ENCODE measurements at regions not wholly inside any gene's neighbourhood (a gene's known extent, or its start where the extent isn't known, plus 50 kb on each side); places are given as distances from the start of the nearest gene placed in this dataset.
A peak's percentile ranks its signal among the peaks of the same experiment; 100 is the strongest.

DNA sequence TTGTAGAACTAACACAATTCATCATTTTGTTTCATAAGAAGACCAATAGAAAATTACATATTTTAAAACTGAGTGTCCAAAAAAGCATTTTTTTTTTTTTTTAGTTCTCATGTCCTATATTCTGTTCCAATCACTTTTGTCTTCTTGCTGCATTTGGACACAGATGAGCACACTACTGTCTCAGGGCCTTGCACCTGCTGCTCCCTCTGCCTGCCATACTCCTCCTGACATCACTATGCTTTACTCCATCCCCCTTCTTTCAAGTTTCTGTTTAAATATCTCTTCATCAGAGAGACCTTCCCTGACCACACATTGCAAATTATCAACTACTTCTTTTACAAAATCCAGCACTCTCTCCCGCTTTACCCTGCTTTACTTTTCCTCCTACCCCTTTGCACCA lies 230.7 kb upstream of the GK2 start:
- no peak for ATAC-seq

DNA sequence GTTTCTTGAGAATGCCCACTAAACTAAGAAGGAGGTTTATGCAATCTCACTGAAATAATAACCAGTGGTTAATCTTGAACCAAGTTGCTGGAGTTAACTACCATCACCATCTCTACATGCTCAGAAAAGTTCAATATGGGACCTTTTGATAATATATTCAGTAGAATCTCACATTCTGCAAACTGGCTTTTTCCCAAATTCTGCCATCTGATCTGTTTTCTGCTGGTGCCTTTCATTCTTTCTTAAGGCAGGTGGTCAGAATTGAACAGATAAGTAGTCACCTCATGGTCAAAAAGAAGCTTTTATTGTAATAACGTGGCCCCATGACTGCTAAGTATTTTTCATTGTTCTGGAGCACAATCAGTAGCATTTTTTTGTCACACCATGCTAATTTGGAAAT lies 229.0 kb upstream of the GK2 start:
- Histone ChIP-seq H3K27ac (no peak overlapping the region), H3K9me3 (no peaks in the 10 kb centered on the region), H3K27me3 (no peaks in the 10 kb centered on the region), H3K4me1 (no peaks in the 10 kb centered on the region), H3K36me3 (no peaks in the 10 kb centered on the region), H3K4me3 (no peak overlapping the region)
- TF ChIP-seq CTCF (IDR thresholded peaks at IDR 0.05) (no peak), EP300 (IDR thresholded peaks at IDR 0.05) (no peak), POLR2A (IDR thresholded peaks at IDR 0.05) (no peak), POLR2AphosphoS5 (IDR thresholded peaks at IDR 0.05) (no peak)
- ATAC-seq = no peak
- WGBS, 2 donors (ENCODE audit: low coverage in 1 of 2) = 57 to 100% methylated on average over 1 of the region's 1 CpG

More for the DNA sequence above, 230.7 kb upstream of the GK2 start:
- Histone ChIP-seq H3K4me3 (no peak overlapping the region), H3K9me3 (no peaks in the 10 kb centered on the region), H3K27ac (no peak overlapping the region), H3K27me3 (no peaks in the 10 kb centered on the region), H3K36me3 (no peaks in the 10 kb centered on the region), H3K4me1 (no peaks in the 10 kb centered on the region)
- 83 to 100% methylated on average over 1 of the region's 1 CpG for WGBS, 2 donors (ENCODE audit: low coverage in 1 of 2)
- TF ChIP-seq POLR2A (IDR thresholded peaks at IDR 0.05) (no peak), POLR2AphosphoS5 (IDR thresholded peaks at IDR 0.05) (no peak), CTCF (IDR thresholded peaks at IDR 0.05) (no peak), EP300 (IDR thresholded peaks at IDR 0.05) (no peak)

- no peak overlapping the region for H3K27ac ChIP-seq
- H3K9me3 ChIP-seq = no peaks in the 10 kb centered on the region
- H3K27me3 ChIP-seq = no peaks in the 10 kb centered on the region
- no peak overlapping the region for H3K4me3 ChIP-seq
- ATAC-seq = no peak
- TF ChIP-seq POLR2AphosphoS5 (IDR thresholded peaks at IDR 0.05) (no peak), POLR2A (IDR thresholded peaks at IDR 0.05) (no peak), EP300 (IDR thresholded peaks at IDR 0.05) (no peak), CTCF (IDR thresholded peaks at IDR 0.05) (no peak)
- WGBS, 2 donors (ENCODE audit: low coverage in 1 of 2) = 82 to 90% methylated on average over 4 to 9 of the region's 9 CpGs
- no peaks in the 10 kb centered on the region for H3K4me1 ChIP-seq
- no peaks in the 10 kb centered on the region for H3K36me3 ChIP-seq
These were observed 226.1 kb upstream of the GK2 start for GRCh38 chr4:79634111-79634510.

GRCh38 chr4:79632114-79632513 lies 224.1 kb upstream of the GK2 start:
- Histone ChIP-seq H3K27me3 (no peaks in the 10 kb centered on the region), H3K9me3 (no peaks in the 10 kb centered on the region), H3K36me3 (no peaks in the 10 kb centered on the region), H3K27ac (no peak overlapping the region), H3K4me1 (peaks cover 0 to under 1% (median 0%) of the 10 kb centered on the region in 3 donors), H3K4me3 (no peak overlapping the region)
- no peak for TF ChIP-seq POLR2A (IDR thresholded peaks at IDR 0.05)
- WGBS, 2 donors (ENCODE audit: low coverage in 1 of 2) = 98 to 100% methylated on average over 1 to 3 of the region's 3 CpGs
- ATAC-seq = no peak

- peaks cover 7 to 52% (median 21%) of the 10 kb centered on the region in 3 donors for H3K4me1 ChIP-seq
- H3K36me3 ChIP-seq = no peaks in the 10 kb centered on the region
- no peaks in the 10 kb centered on the region for H3K9me3 ChIP-seq
- ATAC-seq = no peak
- TF ChIP-seq POLR2A (IDR thresholded peaks at IDR 0.05) = no peak
- no peak for TF ChIP-seq EP300 (IDR thresholded peaks at IDR 0.05)
- no peak for TF ChIP-seq POLR2AphosphoS5 (IDR thresholded peaks at IDR 0.05)
- no peak for TF ChIP-seq CTCF (IDR thresholded peaks at IDR 0.05)
- no peak overlapping the region for H3K4me3 ChIP-seq
- WGBS, 2 donors (ENCODE audit: low coverage in 1 of 2) = 51 to 78% methylated on average over 2 of the region's 2 CpGs
- peak overlapping the region in 2 of 4 donors; percentile 65 to 82 for H3K27ac ChIP-seq
- H3K27me3 ChIP-seq = no peaks in the 10 kb centered on the region
These were observed 218.6 kb upstream of the GK2 start for GRCh38 chr4:79626611-79627010.

Data from gastroesophageal sphincter (tissue), 4 donors.